Colonic mucosa (tissue), 4 donors: ENCODE measurements at regions not wholly inside any gene's neighbourhood (a gene's known extent, or its start where the extent isn't known, plus 50 kb on each side); places are given as distances from the start of the nearest gene placed in this dataset.

ENCODE experiments used
- DNase-seq: peaks from one replicate; pipeline ENCODE4 v3.0.0-alpha.2; 2020
- H3K27ac ChIP-seq: fragments of 200-600 bp; one replicate; pipeline ENCODE4 v1.8.0; 2021
- H3K27me3 ChIP-seq: fragments of 200-600 bp; one replicate; pipeline ENCODE4 v1.8.0; 2021
- H3K36me3 ChIP-seq: fragments of 200-600 bp; one replicate; pipeline ENCODE4 v1.8.0; 2021
- H3K4me1 ChIP-seq: fragments of 200-600 bp; one replicate; pipeline ENCODE4 v1.8.0; 2021; ENCODE audit warnings: mild to moderate bottlenecking
- H3K4me3 ChIP-seq: fragments of 200-600 bp; one replicate; pipeline ENCODE4 v1.8.0; 2021
- H3K9ac ChIP-seq, 2 donors: one replicate each; pipeline ENCODE4 v1.7.0; 2013; ENCODE audit warnings: control low read depth in 2 of 2, low read depth in 2 of 2, low read length in 2 of 2
- H3K9me3 ChIP-seq: fragments of 200-600 bp; one replicate; pipeline ENCODE4 v1.8.0; 2021
- intact Hi-C: fragments of 100-400 bp; cut with DNase I; formaldehyde crosslinking; loops from one replicate; pipeline ENCODE4 v1.14.1; 2022
- TF ChIP-seq, protein P1 (sequence below): fragments of 200-600 bp; IDR thresholded peaks from one replicate; pipeline ENCODE4 v1.8.0; 2022; ENCODE audit warnings: antibody characterized with exemption, mild to moderate bottlenecking
- donor health status: healthy.
- donor health status: DM: no; HTN: no; CAD: no.
- donor health status: DM: no; HTN: no; CAD: no.

DNA sequence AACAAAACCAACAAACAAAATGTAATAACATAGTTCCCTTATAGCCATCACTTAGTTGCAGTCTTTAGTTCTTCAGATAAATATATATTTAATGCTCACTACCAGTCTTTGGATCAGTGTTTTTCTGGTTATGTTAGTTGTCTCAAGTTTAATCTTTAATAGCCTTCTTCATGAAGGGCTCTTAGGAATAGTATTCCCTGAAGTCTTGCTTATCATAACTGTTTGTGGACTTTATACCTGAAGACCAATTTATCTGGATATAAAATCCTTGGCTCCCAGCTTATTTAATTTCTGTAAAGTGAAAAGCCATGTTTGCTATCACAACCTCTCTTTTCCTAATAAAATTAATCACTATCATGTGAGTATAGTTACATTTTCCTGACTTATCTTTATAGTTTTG, 379.7 kb downstream of the ARL6IP6 start:
- Histone ChIP-seq H3K27ac (no peak overlapping the region), H3K4me1 (no peaks in the 10 kb centered on the region), H3K36me3 (no peaks in the 10 kb centered on the region), H3K9me3 (no peaks in the 10 kb centered on the region), H3K27me3 (no peaks in the 10 kb centered on the region), H3K9ac (no peak overlapping the region), H3K4me3 (no peak overlapping the region)
- TF ChIP-seq, protein P1, sequence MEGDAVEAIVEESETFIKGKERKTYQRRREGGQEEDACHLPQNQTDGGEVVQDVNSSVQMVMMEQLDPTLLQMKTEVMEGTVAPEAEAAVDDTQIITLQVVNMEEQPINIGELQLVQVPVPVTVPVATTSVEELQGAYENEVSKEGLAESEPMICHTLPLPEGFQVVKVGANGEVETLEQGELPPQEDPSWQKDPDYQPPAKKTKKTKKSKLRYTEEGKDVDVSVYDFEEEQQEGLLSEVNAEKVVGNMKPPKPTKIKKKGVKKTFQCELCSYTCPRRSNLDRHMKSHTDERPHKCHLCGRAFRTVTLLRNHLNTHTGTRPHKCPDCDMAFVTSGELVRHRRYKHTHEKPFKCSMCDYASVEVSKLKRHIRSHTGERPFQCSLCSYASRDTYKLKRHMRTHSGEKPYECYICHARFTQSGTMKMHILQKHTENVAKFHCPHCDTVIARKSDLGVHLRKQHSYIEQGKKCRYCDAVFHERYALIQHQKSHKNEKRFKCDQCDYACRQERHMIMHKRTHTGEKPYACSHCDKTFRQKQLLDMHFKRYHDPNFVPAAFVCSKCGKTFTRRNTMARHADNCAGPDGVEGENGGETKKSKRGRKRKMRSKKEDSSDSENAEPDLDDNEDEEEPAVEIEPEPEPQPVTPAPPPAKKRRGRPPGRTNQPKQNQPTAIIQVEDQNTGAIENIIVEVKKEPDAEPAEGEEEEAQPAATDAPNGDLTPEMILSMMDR: no peak
- intact Hi-C loops: no loop called here
- DNase-seq: no peak

DNA sequence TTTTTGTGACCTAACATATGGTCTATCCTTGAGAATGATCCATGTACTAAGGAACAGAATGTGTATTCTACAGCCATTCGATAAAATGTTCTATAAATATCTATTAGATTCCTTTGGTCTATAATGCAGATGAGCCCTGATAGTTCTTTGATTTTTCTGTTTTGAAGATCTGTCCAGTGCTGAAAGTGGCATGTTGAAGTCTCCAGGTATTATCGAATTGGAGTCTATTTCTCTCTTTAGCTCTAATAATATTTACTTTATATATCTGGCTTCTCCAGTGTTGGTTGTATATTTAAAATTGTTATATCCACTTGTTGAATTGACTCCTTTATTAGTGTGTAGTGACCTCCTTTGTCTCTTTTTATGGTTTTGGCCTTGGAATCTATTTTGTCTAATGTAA, 377.9 kb downstream of the ARL6IP6 start:
- Histone ChIP-seq H3K27ac (no peak overlapping the region), H3K36me3 (no peaks in the 10 kb centered on the region), H3K4me1 (no peaks in the 10 kb centered on the region), H3K9ac (no peak overlapping the region), H3K27me3 (no peaks in the 10 kb centered on the region), H3K9me3 (no peaks in the 10 kb centered on the region), H3K4me3 (no peak overlapping the region)
- no peak for DNase-seq
- intact Hi-C loops: no loop called here
- TF ChIP-seq, protein P1: no peak

DNA sequence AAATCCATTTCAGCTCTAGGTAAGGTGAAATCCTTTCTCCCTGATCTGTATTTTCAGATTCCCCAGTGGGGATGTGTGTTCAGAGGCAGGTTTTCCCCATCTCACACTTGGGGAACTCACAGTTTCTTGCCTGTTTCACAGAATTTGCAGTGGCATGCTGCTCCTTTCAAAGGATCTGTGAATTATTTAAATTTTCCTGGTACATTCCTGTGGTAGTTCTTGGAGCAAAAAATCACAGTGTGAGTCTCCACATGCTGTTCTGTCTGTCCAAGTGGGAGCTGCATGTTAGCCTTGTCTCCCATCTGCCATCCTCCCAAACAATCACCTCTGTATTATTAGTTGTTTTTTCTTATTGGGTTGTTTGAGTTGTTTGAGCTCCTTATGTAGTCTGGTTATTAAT, 372.9 kb downstream of the ARL6IP6 start:
- H3K27me3 ChIP-seq: no peaks in the 10 kb centered on the region
- no peak overlapping the region for H3K27ac ChIP-seq
- intact Hi-C loops: no loop called here
- no peaks in the 10 kb centered on the region for H3K9me3 ChIP-seq
- no peaks in the 10 kb centered on the region for H3K36me3 ChIP-seq
- no peak overlapping the region for H3K9ac ChIP-seq
- no peaks in the 10 kb centered on the region for H3K4me1 ChIP-seq
- TF ChIP-seq, protein P1: no peak
- DNase-seq: no peak
- H3K4me3 ChIP-seq: no peak overlapping the region

DNA sequence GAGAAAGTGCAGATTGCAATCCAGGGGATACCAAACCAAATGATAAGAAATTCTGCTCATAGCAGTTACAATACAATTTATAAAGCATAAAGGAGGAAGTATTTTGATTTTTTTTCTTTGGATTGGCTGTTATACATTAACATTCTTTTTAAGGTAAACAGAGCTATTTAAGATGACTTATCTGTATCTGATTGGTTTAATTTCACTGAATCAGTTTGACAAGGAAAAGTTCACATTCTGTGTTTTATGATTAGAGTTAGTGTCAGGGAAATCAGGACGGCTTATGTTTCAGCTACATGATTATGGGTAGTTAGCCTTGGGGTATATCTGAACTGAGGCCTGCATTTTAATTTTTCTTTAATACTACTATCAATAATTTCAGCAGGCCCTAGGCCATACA, 360.9 kb downstream of the ARL6IP6 start:
- Histone ChIP-seq H3K27ac (peak overlapping the region; percentile 41), H3K4me3 (no peak overlapping the region), H3K27me3 (no peaks in the 10 kb centered on the region), H3K9ac (no peak overlapping the region), H3K4me1 (peaks cover 9% of the 10 kb centered on the region), H3K9me3 (no peaks in the 10 kb centered on the region), H3K36me3 (no peaks in the 10 kb centered on the region)
- intact Hi-C loops: no loop called here
- DNase-seq: no peak
- TF ChIP-seq, protein P1: no peak

DNA sequence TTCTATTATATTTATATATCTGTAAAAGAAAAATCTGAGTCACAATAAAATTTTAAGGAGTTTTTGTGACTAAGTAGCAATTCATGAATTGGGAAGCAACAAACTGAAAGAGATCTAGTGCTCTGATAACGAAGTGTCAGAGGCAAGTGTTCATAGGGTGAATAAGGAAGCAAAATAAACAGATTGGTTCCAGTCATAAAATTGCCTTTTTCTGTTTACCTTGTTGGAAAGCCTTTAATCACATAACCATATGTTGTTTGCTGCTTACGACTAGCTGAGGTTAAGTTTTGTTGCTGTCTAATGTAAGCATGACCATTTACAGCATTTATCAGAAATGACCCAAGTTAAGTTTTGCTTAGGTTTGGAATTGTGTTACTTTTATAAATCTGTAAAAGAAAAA, 358.9 kb downstream of the ARL6IP6 start:
- Histone ChIP-seq H3K27me3 (no peaks in the 10 kb centered on the region), H3K4me1 (peaks cover 9% of the 10 kb centered on the region), H3K9me3 (no peaks in the 10 kb centered on the region), H3K4me3 (no peak overlapping the region), H3K36me3 (no peaks in the 10 kb centered on the region), H3K27ac (no peak overlapping the region), H3K9ac (no peak overlapping the region)
- intact Hi-C loops: no loop called here
- DNase-seq: no peak
- TF ChIP-seq, protein P1: no peak

DNA sequence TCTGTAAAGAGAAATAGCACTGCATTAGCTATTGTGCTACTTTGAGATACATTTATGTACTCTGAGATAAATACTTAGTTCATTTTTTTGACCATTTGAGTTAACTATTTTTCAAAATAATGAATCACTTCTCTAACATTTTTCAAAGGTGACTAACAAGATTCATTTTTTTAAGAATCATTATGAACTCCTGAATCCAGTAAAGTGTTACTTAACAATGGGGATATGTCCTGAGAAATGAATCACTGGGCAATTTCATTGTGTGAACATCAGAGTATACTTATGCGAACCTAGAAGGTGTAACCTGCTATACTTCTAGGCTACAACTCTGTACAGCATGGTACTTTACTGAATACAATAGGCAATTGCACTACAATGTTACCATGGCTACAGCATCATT, 355.8 kb downstream of the ARL6IP6 start:
- Histone ChIP-seq H3K27me3 (no peaks in the 10 kb centered on the region), H3K4me1 (peaks cover 6% of the 10 kb centered on the region), H3K4me3 (no peak overlapping the region), H3K27ac (no peak overlapping the region), H3K36me3 (no peaks in the 10 kb centered on the region), H3K9ac (no peak overlapping the region), H3K9me3 (no peaks in the 10 kb centered on the region)
- intact Hi-C loops: no loop called here
- no peak for DNase-seq
- TF ChIP-seq, protein P1: no peak
